ENCODE measurements at regions not wholly inside any gene's neighbourhood (a gene's known extent, or its start where the extent isn't known, plus 50 kb on each side); places are given as distances from the start of the nearest gene placed in this dataset.

- TF ChIP-seq YY1 (IDR thresholded peaks at IDR 0.05; ENCODE audit: low read depth) (no peak), ELF1 (IDR thresholded peaks at IDR 0.05) (no peak), NRF1 (IDR thresholded peaks at IDR 0.05; ENCODE audit: low read depth, low read length) (no peak), CTCF (IDR thresholded peaks at IDR 0.05) (no peak), MAX (IDR thresholded peaks at IDR 0.05; ENCODE audit: low read depth) (no peak), POLR2AphosphoS5 (IDR thresholded peaks at IDR 0.05; ENCODE audit: low read depth, low read length) (no peak), MXI1 (IDR thresholded peaks at IDR 0.05; ENCODE audit: low read depth, low read length) (no peak), EZH2phosphoT487 (IDR thresholded peaks at IDR 0.05; ENCODE audit: borderline replicate concordance, low read depth) (no peak)
- TF ChIP-seq, protein P1, sequence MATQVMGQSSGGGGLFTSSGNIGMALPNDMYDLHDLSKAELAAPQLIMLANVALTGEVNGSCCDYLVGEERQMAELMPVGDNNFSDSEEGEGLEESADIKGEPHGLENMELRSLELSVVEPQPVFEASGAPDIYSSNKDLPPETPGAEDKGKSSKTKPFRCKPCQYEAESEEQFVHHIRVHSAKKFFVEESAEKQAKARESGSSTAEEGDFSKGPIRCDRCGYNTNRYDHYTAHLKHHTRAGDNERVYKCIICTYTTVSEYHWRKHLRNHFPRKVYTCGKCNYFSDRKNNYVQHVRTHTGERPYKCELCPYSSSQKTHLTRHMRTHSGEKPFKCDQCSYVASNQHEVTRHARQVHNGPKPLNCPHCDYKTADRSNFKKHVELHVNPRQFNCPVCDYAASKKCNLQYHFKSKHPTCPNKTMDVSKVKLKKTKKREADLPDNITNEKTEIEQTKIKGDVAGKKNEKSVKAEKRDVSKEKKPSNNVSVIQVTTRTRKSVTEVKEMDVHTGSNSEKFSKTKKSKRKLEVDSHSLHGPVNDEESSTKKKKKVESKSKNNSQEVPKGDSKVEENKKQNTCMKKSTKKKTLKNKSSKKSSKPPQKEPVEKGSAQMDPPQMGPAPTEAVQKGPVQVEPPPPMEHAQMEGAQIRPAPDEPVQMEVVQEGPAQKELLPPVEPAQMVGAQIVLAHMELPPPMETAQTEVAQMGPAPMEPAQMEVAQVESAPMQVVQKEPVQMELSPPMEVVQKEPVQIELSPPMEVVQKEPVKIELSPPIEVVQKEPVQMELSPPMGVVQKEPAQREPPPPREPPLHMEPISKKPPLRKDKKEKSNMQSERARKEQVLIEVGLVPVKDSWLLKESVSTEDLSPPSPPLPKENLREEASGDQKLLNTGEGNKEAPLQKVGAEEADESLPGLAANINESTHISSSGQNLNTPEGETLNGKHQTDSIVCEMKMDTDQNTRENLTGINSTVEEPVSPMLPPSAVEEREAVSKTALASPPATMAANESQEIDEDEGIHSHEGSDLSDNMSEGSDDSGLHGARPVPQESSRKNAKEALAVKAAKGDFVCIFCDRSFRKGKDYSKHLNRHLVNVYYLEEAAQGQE (IDR thresholded peaks at IDR 0.05; ENCODE audit: low read depth, low read length) = no peak
These were observed 62.0 kb upstream of the ZC3H12C start for GRCh38 chr11:110031171-110031570.

Data from SK-N-SH (cell line).